Stimulated activated memory B cell treated with anti-CD40 and anti-IgM and Interleukin-4, amounts not matched to agents 10 μg/mL and 1 μg/mL and 100 μg/mL, for 72 hours (primary cell): ENCODE measurements at regions not wholly inside any gene's neighbourhood (a gene's known extent, or its start where the extent isn't known, plus 50 kb on each side); places are given as distances from the start of the nearest gene placed in this dataset.

ENCODE experiments used
- ATAC-seq: fragments of 150-1000 bp; cut with Tn5 transposase; 2 replicates; pipeline ENCODE4 v1.10.0; 2021
- H3K27ac Mint-ChIP-seq: one replicate; pipeline ENCODE4 v1.8.0; 2022; ENCODE audit warnings: mild to moderate bottlenecking, mixed read lengths
- H3K27me3 Mint-ChIP-seq: one replicate; pipeline ENCODE4 v1.8.0; 2022; ENCODE audit warnings: mixed read lengths
- H3K36me3 Mint-ChIP-seq: one replicate; pipeline ENCODE4 v1.8.0; 2022; ENCODE audit warnings: mixed read lengths
- H3K4me1 Mint-ChIP-seq: one replicate; pipeline ENCODE4 v1.8.0; 2022; ENCODE audit warnings: mixed read lengths
- H3K4me3 Mint-ChIP-seq: one replicate; pipeline ENCODE4 v1.8.0; 2022; ENCODE audit warnings: mild to moderate bottlenecking, moderate library complexity, mixed read lengths
- H3K9me3 Mint-ChIP-seq: one replicate; pipeline ENCODE4 v1.8.0; 2022; ENCODE audit warnings: mixed read lengths

DNA sequence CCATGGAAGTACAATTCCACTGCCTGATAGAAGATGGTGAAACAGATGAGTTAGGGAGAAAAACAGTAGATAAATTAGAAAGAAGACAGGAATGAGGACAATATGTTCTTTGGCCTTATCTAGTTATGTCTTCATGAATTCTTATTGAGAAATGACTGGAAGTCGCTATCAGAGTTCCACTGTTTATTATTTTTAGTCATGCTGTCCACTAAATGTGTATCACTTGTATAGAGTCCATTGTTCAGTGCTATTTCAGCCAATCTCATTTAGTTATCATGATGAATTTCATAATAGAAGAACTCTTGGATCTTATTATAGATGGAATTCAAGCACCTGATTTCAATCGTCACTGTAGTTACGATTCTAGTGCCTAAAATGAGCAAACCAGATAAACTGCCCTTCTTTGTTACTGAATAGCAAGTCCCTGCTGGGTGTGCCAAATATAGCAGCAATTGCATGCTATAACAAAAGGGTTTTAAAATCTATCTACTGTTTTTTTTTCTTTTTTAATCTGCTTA lies 177.7 kb upstream of the COL1A2 start:
- H3K27ac Mint-ChIP-seq: no peak overlapping the region
- H3K9me3 Mint-ChIP-seq: no peaks in the 10 kb centered on the region
- H3K36me3 Mint-ChIP-seq: no peaks in the 10 kb centered on the region
- no peak for ATAC-seq
- H3K4me3 Mint-ChIP-seq: no peak overlapping the region
- H3K27me3 Mint-ChIP-seq: no peaks in the 10 kb centered on the region
- no peaks in the 10 kb centered on the region for H3K4me1 Mint-ChIP-seq

GRCh38 chr7:94217766-94218165 lies 176.9 kb upstream of the COL1A2 start:
- ATAC-seq: no peak
- H3K4me3 Mint-ChIP-seq: no peak overlapping the region
- no peaks in the 10 kb centered on the region for H3K27me3 Mint-ChIP-seq
- H3K4me1 Mint-ChIP-seq: no peaks in the 10 kb centered on the region
- H3K27ac Mint-ChIP-seq: no peak overlapping the region
- H3K9me3 Mint-ChIP-seq: no peaks in the 10 kb centered on the region
- H3K36me3 Mint-ChIP-seq: no peaks in the 10 kb centered on the region

DNA sequence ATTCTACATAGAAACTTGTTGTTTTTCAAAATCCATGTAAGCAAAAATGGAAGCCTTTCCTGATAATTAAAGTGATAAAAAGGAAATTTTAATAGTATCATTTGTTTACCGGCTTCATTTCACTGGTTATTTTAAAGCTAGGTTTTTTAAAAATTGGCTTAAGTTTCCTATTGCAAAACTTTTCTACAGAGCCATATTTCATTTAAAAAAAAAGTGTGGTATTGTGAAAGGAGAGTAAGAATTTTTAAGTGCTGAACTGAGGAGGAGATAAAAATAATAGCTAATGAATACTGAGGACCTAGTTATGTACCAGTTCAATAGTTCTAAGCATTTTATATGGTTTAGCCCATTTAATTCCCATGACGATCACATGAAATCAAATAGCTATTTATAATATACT lies 172.2 kb upstream of the COL1A2 start:
- H3K27ac Mint-ChIP-seq: no peak overlapping the region
- ATAC-seq: no peak
- no peaks in the 10 kb centered on the region for H3K27me3 Mint-ChIP-seq
- H3K4me3 Mint-ChIP-seq: no peak overlapping the region
- no peaks in the 10 kb centered on the region for H3K4me1 Mint-ChIP-seq
- H3K36me3 Mint-ChIP-seq: no peaks in the 10 kb centered on the region
- no peaks in the 10 kb centered on the region for H3K9me3 Mint-ChIP-seq

DNA sequence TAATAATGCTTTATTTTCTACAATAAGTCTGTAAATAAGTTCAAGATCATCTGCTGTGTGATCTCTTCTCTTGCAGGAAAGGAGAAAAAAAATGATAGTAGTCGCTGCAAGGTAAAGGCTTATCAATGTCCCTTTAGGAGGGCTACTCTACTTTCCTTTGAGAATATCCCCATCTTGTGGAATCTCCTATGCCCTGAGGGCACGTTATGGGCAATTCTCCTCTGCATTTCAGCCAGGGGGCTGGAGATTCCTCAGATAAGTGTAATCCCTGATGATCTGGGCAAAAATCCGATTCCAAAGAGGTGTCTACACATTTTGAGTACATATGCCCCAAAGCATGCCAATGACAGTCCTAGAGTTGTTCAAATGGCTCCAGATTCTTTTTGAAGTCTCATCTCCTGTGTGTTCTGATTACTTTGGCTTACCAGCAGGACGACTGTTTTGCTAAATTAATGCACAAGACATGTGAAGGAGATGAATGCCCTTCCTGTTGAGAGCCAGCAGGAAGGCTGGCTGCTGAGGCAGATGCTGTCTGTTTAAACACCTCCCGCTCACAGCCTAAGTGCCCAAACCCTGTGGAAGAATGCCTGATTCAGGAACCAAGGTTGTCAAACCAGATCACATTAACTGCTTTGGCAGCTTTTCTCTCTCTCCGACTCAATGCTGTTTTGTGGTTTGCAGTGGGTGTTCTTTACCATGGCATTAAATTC lies 171.2 kb upstream of the COL1A2 start:
- peak; percentile 59 for ATAC-seq
- Mint-ChIP-seq H3K4me1 (no peaks in the 10 kb centered on the region), H3K9me3 (no peaks in the 10 kb centered on the region), H3K27ac (no peak overlapping the region), H3K4me3 (no peak overlapping the region), H3K27me3 (no peaks in the 10 kb centered on the region), H3K36me3 (no peaks in the 10 kb centered on the region)

DNA sequence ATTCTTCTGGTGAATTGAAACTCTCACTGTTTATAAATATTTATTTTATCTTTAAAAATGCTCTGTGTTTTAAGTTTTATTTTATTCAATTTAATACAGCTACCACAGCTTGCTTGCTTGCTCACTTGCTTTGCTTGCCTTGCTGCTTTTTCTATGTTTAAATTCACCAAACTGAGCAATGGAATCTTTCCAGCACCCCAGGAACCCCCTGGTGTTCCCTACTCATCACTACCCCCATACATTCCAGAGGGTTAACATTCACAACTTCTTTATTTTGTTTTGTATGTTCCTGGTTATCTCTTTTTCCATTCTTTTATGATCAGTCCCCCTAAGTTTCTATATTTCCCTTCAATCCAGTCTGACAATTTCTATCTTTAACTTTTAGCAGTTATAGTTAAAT lies 166.5 kb upstream of the COL1A2 start:
- H3K4me3 Mint-ChIP-seq: no peak overlapping the region
- H3K9me3 Mint-ChIP-seq: peaks cover 3% of the 10 kb centered on the region
- ATAC-seq: no peak
- peaks cover 7% of the 10 kb centered on the region for H3K27me3 Mint-ChIP-seq
- no peak overlapping the region for H3K27ac Mint-ChIP-seq
- no peaks in the 10 kb centered on the region for H3K4me1 Mint-ChIP-seq
- H3K36me3 Mint-ChIP-seq: no peaks in the 10 kb centered on the region

DNA sequence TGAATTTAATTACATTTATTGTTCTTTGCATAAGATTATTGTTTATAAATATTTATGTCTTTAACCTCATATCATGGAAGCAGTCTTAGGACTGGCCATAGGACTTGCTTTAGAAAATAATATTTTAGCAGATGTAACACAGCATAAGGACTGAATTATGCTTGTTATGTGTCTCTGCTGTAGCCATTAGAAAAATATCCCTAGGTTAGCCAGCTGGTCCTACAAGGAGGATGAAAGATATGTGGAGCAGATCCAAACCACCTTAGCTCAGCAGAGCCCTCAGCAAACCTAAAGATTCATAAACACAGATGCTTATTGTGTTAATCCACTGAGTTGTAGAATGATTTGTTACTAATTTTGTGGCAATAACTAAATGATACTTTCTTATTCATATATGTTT lies 166.0 kb upstream of the COL1A2 start:
- H3K4me1 Mint-ChIP-seq: no peaks in the 10 kb centered on the region
- H3K9me3 Mint-ChIP-seq: peaks cover 3% of the 10 kb centered on the region
- H3K36me3 Mint-ChIP-seq: no peaks in the 10 kb centered on the region
- peaks cover 7% of the 10 kb centered on the region for H3K27me3 Mint-ChIP-seq
- H3K4me3 Mint-ChIP-seq: no peak overlapping the region
- no peak for ATAC-seq
- H3K27ac Mint-ChIP-seq: no peak overlapping the region

GRCh38 chr7:94231305-94231704 lies 163.4 kb upstream of the COL1A2 start:
- Mint-ChIP-seq H3K9me3 (peaks cover 3% of the 10 kb centered on the region), H3K4me3 (no peak overlapping the region), H3K27me3 (peaks cover 7% of the 10 kb centered on the region), H3K4me1 (no peaks in the 10 kb centered on the region), H3K27ac (no peak overlapping the region), H3K36me3 (no peaks in the 10 kb centered on the region)
- ATAC-seq: peak; percentile 59

- ATAC-seq: no peak
- Mint-ChIP-seq H3K9me3 (peaks cover 3% of the 10 kb centered on the region), H3K4me1 (peaks cover 13% of the 10 kb centered on the region), H3K4me3 (no peak overlapping the region), H3K27me3 (peaks cover 7% of the 10 kb centered on the region), H3K27ac (no peak overlapping the region), H3K36me3 (no peaks in the 10 kb centered on the region)
Measured at GRCh38 chr7:94236960-94237359, 157.7 kb upstream of the COL1A2 start.

DNA sequence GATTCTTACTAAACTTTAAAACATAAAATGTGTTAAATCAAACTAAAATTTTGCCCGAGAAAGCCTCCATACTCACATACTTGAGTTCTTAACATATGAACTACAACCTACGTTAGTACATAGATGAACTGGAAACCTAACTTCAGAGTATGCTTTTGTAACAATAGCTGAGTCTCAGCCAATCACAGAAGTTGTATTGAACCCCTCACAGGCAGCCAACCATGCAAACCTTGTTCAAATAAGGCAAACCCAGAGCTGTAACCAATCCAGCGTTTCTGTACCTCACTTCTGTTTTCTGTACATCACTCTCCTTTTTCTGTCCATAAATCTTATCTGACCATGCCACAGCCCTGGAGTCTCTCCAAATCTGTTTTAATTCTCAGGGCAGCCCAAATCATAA lies 157.3 kb upstream of the COL1A2 start:
- H3K4me3 Mint-ChIP-seq: no peak overlapping the region
- no peaks in the 10 kb centered on the region for H3K36me3 Mint-ChIP-seq
- H3K9me3 Mint-ChIP-seq: peaks cover 1% of the 10 kb centered on the region
- ATAC-seq: no peak
- no peak overlapping the region for H3K27ac Mint-ChIP-seq
- peaks cover 13% of the 10 kb centered on the region for H3K4me1 Mint-ChIP-seq
- H3K27me3 Mint-ChIP-seq: peaks cover 3% of the 10 kb centered on the region

- H3K27ac Mint-ChIP-seq: no peak overlapping the region
- no peak for ATAC-seq
- H3K9me3 Mint-ChIP-seq: no peaks in the 10 kb centered on the region
- H3K4me3 Mint-ChIP-seq: no peak overlapping the region
- no peaks in the 10 kb centered on the region for H3K27me3 Mint-ChIP-seq
- no peaks in the 10 kb centered on the region for H3K36me3 Mint-ChIP-seq
- H3K4me1 Mint-ChIP-seq: peaks cover 13% of the 10 kb centered on the region
Measured at GRCh38 chr7:94239661-94240234, 154.9 kb upstream of the COL1A2 start.

DNA sequence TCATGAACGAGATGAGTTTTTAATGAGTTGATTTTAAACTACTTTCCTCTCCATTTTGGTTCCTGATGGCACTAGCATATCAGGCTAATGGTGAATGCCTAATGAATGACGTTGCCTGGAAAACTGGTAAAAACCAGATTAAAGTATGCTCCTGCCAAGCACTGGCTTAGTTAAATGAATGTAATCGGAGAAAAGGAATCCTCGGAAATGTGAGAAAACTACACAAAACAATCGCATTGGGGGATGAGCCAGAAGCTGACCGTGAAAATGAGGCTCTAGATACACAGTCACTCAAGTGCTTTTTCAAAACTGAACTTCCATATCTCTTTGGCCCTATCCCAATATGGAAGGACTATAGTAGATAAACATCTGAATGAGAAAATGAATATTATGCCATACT lies 153.8 kb upstream of the COL1A2 start:
- no peaks in the 10 kb centered on the region for H3K27me3 Mint-ChIP-seq
- H3K36me3 Mint-ChIP-seq: no peaks in the 10 kb centered on the region
- peaks cover 13% of the 10 kb centered on the region for H3K4me1 Mint-ChIP-seq
- H3K27ac Mint-ChIP-seq: no peak overlapping the region
- H3K4me3 Mint-ChIP-seq: no peak overlapping the region
- no peaks in the 10 kb centered on the region for H3K9me3 Mint-ChIP-seq
- no peak for ATAC-seq

GRCh38 chr7:94241402-94241925 lies 153.2 kb upstream of the COL1A2 start:
- Mint-ChIP-seq H3K36me3 (no peaks in the 10 kb centered on the region), H3K9me3 (no peaks in the 10 kb centered on the region), H3K27me3 (no peaks in the 10 kb centered on the region), H3K4me3 (no peak overlapping the region), H3K4me1 (peaks cover 13% of the 10 kb centered on the region), H3K27ac (no peak overlapping the region)
- ATAC-seq: no peak

DNA sequence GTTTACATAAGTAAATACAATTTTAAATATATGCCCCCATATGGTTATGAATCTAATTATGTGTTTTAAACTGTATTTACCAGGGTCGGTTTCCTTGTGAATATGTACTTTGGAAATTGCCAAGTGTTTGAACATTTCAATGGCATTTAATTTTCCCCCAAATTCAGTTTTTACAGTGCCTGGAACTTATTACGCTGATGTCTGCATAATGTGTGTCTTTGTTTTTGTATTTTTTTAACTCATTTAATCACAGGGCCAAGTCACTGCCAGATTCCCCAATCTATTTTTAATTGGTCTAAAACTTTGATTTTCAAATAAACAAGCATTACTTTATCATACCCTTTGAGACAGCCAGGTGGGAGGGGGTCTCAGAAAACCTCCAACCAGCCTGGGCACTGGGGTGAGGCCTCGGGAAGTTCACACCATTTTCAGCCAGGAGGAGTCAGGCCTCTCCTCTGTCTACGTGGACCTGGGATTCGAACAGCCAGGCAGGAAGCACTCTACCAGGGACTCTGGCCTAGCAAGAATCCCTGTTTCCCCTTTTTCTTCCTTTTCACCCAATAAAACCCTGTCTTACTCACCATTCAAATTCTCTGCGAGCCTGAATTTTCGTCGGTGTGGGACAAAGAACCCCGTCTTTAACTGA lies 151.5 kb upstream of the COL1A2 start:
- no peaks in the 10 kb centered on the region for H3K36me3 Mint-ChIP-seq

DNA sequence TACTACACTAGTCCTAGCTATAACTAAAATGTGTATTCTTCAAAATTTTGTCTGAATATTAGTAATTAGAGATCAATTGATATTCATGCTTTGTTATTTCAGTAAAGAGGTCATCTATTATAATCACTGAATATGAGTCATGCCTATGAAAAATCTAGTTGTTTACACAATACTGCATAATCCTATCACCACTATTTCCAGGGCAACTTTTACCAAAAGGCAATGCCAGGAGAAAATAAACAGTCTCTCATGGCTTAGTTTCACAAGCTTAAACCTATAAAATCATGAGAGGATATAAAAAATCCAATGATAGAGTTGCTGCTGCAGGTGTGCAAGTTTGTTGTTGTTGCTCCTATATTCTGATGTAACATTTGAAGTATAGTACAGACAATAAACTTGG lies 149.9 kb upstream of the COL1A2 start:
- Mint-ChIP-seq H3K4me1 (peaks cover 13% of the 10 kb centered on the region), H3K27me3 (no peaks in the 10 kb centered on the region), H3K4me3 (no peak overlapping the region), H3K27ac (no peak overlapping the region), H3K36me3 (no peaks in the 10 kb centered on the region), H3K9me3 (no peaks in the 10 kb centered on the region)
- ATAC-seq: no peak

More for the DNA sequence above, 151.5 kb upstream of the COL1A2 start:
- Mint-ChIP-seq H3K4me1 (peaks cover 17% of the 10 kb centered on the region), H3K27me3 (no peaks in the 10 kb centered on the region), H3K4me3 (no peak overlapping the region), H3K27ac (no peak overlapping the region), H3K9me3 (no peaks in the 10 kb centered on the region)
- ATAC-seq: no peak

DNA sequence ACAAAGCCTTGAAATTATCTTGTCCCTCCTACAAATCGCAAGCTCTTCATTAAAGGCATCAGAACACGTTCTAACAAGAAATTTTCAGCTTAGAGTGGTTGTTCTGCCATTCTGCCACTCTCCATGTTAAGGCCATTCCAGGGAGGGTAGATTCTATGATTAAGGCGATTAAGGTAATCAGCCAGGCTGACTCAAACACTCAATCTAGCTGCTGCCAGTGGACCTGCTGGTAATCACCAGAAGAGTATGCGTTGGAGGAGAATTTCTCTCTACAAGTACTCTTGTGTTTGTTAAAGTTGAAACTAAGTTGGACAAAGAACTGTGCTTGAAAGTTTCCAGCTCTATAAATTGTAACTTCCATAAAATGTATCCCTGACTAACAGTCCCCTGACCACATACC lies 149.2 kb upstream of the COL1A2 start:
- no peaks in the 10 kb centered on the region for H3K36me3 Mint-ChIP-seq
- no peaks in the 10 kb centered on the region for H3K9me3 Mint-ChIP-seq
- peaks cover 9% of the 10 kb centered on the region for H3K4me1 Mint-ChIP-seq
- H3K4me3 Mint-ChIP-seq: no peak overlapping the region
- no peak overlapping the region for H3K27ac Mint-ChIP-seq
- no peaks in the 10 kb centered on the region for H3K27me3 Mint-ChIP-seq
- ATAC-seq: no peak

DNA sequence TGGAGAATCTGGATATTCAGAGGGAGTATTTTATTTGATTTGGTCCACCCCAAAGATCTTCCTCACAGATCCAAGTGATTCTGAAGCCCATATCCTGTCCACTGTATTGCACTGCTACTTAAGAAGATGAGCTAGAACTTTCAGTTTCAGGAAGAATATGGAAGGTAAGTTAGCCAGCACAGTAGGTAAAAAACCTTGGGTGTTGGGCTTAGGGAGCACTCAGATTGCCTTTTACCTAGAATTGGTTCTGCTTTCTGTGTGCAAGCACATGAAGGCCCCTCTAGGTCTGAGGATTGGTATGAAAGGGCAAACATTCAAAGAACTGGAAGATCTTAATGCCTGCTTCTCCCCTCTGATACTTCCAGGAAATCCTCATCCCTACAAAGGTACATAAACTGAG lies 146.7 kb upstream of the COL1A2 start:
- Mint-ChIP-seq H3K4me3 (no peak overlapping the region), H3K4me1 (peaks cover 9% of the 10 kb centered on the region), H3K36me3 (no peaks in the 10 kb centered on the region), H3K9me3 (no peaks in the 10 kb centered on the region), H3K27me3 (no peaks in the 10 kb centered on the region), H3K27ac (no peak overlapping the region)
- peak; percentile 51 for ATAC-seq
